ENCODE measurements at regions not wholly inside any gene's neighbourhood (a gene's known extent, or its start where the extent isn't known, plus 50 kb on each side); places are given as distances from the start of the nearest gene placed in this dataset.

GRCh38 chr15:29563112-29563511 lies 259.2 kb downstream of the TJP1 start:
- TF ChIP-seq CTCF (conservative IDR thresholded peaks at IDR 0.05; ENCODE audit: low read depth, low read length) = no peak
- TF ChIP-seq, protein P1, sequence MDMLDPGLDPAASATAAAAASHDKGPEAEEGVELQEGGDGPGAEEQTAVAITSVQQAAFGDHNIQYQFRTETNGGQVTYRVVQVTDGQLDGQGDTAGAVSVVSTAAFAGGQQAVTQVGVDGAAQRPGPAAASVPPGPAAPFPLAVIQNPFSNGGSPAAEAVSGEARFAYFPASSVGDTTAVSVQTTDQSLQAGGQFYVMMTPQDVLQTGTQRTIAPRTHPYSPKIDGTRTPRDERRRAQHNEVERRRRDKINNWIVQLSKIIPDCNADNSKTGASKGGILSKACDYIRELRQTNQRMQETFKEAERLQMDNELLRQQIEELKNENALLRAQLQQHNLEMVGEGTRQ (IDR thresholded peaks at IDR 0.05; ENCODE audit: low read depth, low read length) = no peak
- no peak for TF ChIP-seq MAZ (IDR thresholded peaks at IDR 0.05; ENCODE audit: borderline replicate concordance, low read depth, low read length)
